ENCODE measurements at regions not wholly inside any gene's neighbourhood (a gene's known extent, or its start where the extent isn't known, plus 50 kb on each side); places are given as distances from the start of the nearest gene placed in this dataset.
A peak's percentile ranks its signal among the peaks of the same experiment; 100 is the strongest.

DNA sequence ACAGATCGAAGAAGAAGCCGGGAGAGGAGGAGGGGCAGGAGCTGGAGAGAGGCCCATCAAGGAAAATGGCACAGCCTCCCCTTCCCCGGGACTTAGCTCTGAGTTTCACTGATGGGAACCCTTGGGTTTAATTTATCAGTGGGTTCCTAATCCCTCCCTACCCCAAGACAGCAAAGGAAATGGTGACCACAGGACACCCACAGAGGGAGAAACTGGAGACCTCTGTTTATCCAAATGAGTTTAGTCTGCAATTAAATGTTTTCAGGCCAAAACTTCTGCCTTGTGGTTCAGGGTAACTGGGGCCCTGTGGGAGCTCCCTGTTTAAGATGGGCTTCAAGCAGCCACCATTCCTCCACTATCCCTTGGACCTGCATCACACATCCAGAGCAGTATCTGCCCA is 190.8 kb upstream of the TOPAZ1 start:
- no peaks in the 10 kb centered on the region for H3K4me1 ChIP-seq (ENCODE audit: control insufficient read depth, extremely low read depth, insufficient read depth, low read length)
- no peak overlapping the region for H3K4me2 ChIP-seq (ENCODE audit: extremely low read depth, insufficient read depth, low read length)
- no peaks in the 10 kb centered on the region for H4K20me1 ChIP-seq (ENCODE audit: control insufficient read depth, extremely low read depth, insufficient read depth, low read length)
- H3K27me3 ChIP-seq (ENCODE audit: control insufficient read depth, insufficient read depth, low read length) = no peaks in the 10 kb centered on the region
- no peaks in the 10 kb centered on the region for H3K79me2 ChIP-seq (ENCODE audit: control insufficient read depth, insufficient read depth, low read length)
- DNase-seq (ENCODE audit: low read depth in 2 of 2) = no peak
- no peak overlapping the region for H3K9ac ChIP-seq (ENCODE audit: insufficient read depth, low read length)
- H3K36me3 ChIP-seq (ENCODE audit: control insufficient read depth, insufficient read depth, low read length) = no peaks in the 10 kb centered on the region
- no peak for TF ChIP-seq EZH2 (IDR thresholded peaks at IDR 0.05; ENCODE audit: low read length, missing control alignments)
- TF ChIP-seq, protein P1, sequence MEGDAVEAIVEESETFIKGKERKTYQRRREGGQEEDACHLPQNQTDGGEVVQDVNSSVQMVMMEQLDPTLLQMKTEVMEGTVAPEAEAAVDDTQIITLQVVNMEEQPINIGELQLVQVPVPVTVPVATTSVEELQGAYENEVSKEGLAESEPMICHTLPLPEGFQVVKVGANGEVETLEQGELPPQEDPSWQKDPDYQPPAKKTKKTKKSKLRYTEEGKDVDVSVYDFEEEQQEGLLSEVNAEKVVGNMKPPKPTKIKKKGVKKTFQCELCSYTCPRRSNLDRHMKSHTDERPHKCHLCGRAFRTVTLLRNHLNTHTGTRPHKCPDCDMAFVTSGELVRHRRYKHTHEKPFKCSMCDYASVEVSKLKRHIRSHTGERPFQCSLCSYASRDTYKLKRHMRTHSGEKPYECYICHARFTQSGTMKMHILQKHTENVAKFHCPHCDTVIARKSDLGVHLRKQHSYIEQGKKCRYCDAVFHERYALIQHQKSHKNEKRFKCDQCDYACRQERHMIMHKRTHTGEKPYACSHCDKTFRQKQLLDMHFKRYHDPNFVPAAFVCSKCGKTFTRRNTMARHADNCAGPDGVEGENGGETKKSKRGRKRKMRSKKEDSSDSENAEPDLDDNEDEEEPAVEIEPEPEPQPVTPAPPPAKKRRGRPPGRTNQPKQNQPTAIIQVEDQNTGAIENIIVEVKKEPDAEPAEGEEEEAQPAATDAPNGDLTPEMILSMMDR (conservative IDR thresholded peaks at IDR 0.05 in 1 of 2, IDR thresholded peaks at IDR 0.05 in 1 of 2; ENCODE audit: low read depth in 1 of 2, low read length in 2 of 2) = no peak
- no peak overlapping the region for H3K4me3 ChIP-seq (replicated peaks in 1 of 4; ENCODE audit: control extremely low read depth in 1 of 4, insufficient read depth in 1 of 4, low read depth in 3 of 4, low read length in 4 of 4)
- no peak overlapping the region for H2AFZ ChIP-seq (ENCODE audit: low read length)
- no peaks in the 10 kb centered on the region for H3K9me3 ChIP-seq (ENCODE audit: control insufficient read depth, insufficient read depth, low read depth, low read length)
- no peak overlapping the region for H3K27ac ChIP-seq (ENCODE audit: insufficient read depth, low read length)

DNA sequence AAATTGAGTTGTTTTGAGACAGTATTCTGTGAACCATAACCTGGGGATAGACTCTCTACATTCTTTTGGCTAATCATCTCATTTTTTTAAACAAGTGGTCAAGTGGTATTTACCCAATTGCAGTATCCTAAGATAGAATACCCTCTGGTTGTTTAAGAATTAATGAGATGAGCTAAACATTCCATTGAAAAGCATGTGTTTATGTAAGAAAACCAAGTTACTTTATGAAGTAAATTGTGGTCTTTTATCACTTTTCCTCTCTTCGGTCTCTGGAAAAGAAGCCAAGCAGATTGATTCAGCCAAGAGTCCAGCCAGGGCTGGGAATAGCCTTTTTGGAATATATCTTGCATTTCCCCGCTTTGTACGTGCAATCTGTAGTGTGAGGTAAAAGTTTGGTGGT is 185.7 kb upstream of the TOPAZ1 start:
- Histone ChIP-seq H3K27ac (ENCODE audit: insufficient read depth, low read length) (no peak overlapping the region), H2AFZ (ENCODE audit: low read length) (no peak overlapping the region), H3K9me3 (ENCODE audit: control insufficient read depth, insufficient read depth, low read depth, low read length) (no peaks in the 10 kb centered on the region), H3K36me3 (ENCODE audit: control insufficient read depth, insufficient read depth, low read length) (no peaks in the 10 kb centered on the region), H3K79me2 (ENCODE audit: control insufficient read depth, insufficient read depth, low read length) (peaks cover 14% of the 10 kb centered on the region), H3K4me2 (ENCODE audit: extremely low read depth, insufficient read depth, low read length) (no peak overlapping the region), H3K4me1 (ENCODE audit: control insufficient read depth, extremely low read depth, insufficient read depth, low read length) (peaks cover 5% of the 10 kb centered on the region), H3K9ac (ENCODE audit: insufficient read depth, low read length) (no peak overlapping the region), H4K20me1 (ENCODE audit: control insufficient read depth, extremely low read depth, insufficient read depth, low read length) (peaks cover 1% of the 10 kb centered on the region), H3K27me3 (ENCODE audit: control insufficient read depth, insufficient read depth, low read length) (no peaks in the 10 kb centered on the region), H3K4me3 (replicated peaks in 1 of 4; ENCODE audit: control extremely low read depth in 1 of 4, insufficient read depth in 1 of 4, low read depth in 3 of 4, low read length in 4 of 4) (no peak overlapping the region)
- no peak for TF ChIP-seq EZH2 (IDR thresholded peaks at IDR 0.05; ENCODE audit: low read length, missing control alignments)
- TF ChIP-seq, protein P1 (conservative IDR thresholded peaks at IDR 0.05 in 1 of 2, IDR thresholded peaks at IDR 0.05 in 1 of 2; ENCODE audit: low read depth in 1 of 2, low read length in 2 of 2) = no peak
- DNase-seq (ENCODE audit: low read depth in 2 of 2) = peak; percentile 50 to 79

DNA sequence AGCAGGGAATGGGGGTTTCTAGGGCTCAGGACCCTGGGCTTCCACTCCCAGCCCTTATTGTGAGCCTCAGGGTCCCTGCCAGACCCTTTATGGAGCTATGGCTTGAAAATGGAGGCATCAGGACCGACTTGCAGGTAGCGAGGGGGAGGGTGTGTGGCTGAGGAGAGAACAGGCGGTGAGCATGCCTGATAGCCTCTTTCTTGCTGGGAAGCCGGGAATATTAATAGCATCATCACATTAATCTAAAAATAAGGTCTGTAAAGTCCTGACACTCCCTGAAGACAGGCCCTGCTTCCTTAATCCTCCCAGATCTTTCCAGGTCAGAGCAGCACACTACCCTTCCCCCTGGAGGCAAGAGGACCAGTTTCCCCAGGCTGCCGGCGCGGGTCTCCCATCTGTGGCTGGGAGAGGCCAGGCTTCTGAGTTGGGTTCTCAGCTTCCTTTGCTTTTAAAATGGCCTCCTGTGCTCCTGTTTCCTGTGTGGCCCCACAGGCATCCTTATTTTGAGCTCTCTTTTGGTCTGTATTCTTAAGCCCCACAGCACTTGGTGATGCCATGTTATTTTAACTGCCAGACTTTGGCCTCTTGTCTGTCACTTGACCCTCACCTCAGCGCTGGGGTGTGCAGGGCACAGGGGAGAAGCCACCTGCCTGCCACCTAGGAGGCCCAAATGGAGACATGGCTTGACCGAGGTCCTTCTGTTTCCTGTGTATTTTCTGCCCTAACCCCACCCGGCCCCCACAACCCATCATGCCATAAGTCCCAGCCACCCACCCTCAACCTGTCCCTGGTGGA is 185.0 kb upstream of the TOPAZ1 start:
- H3K27me3 ChIP-seq (ENCODE audit: control insufficient read depth, insufficient read depth, low read length) = no peaks in the 10 kb centered on the region
- DNase-seq (ENCODE audit: low read depth in 2 of 2) = no peak
- peaks cover 5% of the 10 kb centered on the region for H3K4me1 ChIP-seq (ENCODE audit: control insufficient read depth, extremely low read depth, insufficient read depth, low read length)
- peaks cover 16% of the 10 kb centered on the region for H3K79me2 ChIP-seq (ENCODE audit: control insufficient read depth, insufficient read depth, low read length)
- TF ChIP-seq, protein P1 (conservative IDR thresholded peaks at IDR 0.05 in 1 of 2, IDR thresholded peaks at IDR 0.05 in 1 of 2; ENCODE audit: low read depth in 1 of 2, low read length in 2 of 2) = no peak
- TF ChIP-seq EZH2 (IDR thresholded peaks at IDR 0.05; ENCODE audit: low read length, missing control alignments) = no peak
- H3K36me3 ChIP-seq (ENCODE audit: control insufficient read depth, insufficient read depth, low read length) = no peaks in the 10 kb centered on the region
- H3K4me2 ChIP-seq (ENCODE audit: extremely low read depth, insufficient read depth, low read length) = no peak overlapping the region
- no peak overlapping the region for H3K27ac ChIP-seq (ENCODE audit: insufficient read depth, low read length)
- peaks cover 1% of the 10 kb centered on the region for H4K20me1 ChIP-seq (ENCODE audit: control insufficient read depth, extremely low read depth, insufficient read depth, low read length)
- H3K9me3 ChIP-seq (ENCODE audit: control insufficient read depth, insufficient read depth, low read depth, low read length) = no peaks in the 10 kb centered on the region
- H3K9ac ChIP-seq (ENCODE audit: insufficient read depth, low read length) = no peak overlapping the region
- no peak overlapping the region for H3K4me3 ChIP-seq (replicated peaks in 1 of 4; ENCODE audit: control extremely low read depth in 1 of 4, insufficient read depth in 1 of 4, low read depth in 3 of 4, low read length in 4 of 4)
- no peak overlapping the region for H2AFZ ChIP-seq (ENCODE audit: low read length)

All from fibroblast of lung (primary cell).